ENCODE measurements at regions not wholly inside any gene's neighbourhood (a gene's known extent, or its start where the extent isn't known, plus 50 kb on each side); places are given as distances from the start of the nearest gene placed in this dataset.

- TF ChIP-seq SP1 (CRISPR knock-in tag; conservative IDR thresholded peaks at IDR 0.05) (no peak), HMGXB4 (CRISPR knock-in tag; IDR thresholded peaks at IDR 0.05) (no peak), E2F4 (CRISPR knock-in tag; IDR thresholded peaks at IDR 0.05; ENCODE audit: borderline replicate concordance, low read depth) (no peak), RORB (CRISPR knock-in tag; IDR thresholded peaks at IDR 0.05) (no peak), USF2 (CRISPR knock-in tag; IDR thresholded peaks at IDR 0.05) (no peak)
Observed at GRCh38 chr2:107548216-107548615, 278.5 kb upstream of the RGPD4 start (continued).

- H3K4me3 Mint-ChIP-seq: no peak overlapping the region
- CTCF ChIA-PET: no interaction called here
- peaks cover 34% of the 10 kb centered on the region for H3K36me3 Mint-ChIP-seq
- POLR2A ChIA-PET: no interaction called here
- ATAC-seq (no peak), DNase-seq (ENCODE audit: low spot score) (no peak)
- peaks cover 22% of the 10 kb centered on the region for H3K27me3 Mint-ChIP-seq (ENCODE audit: low read depth)
- H3K27ac Mint-ChIP-seq: no peak overlapping the region
- no peaks in the 10 kb centered on the region for H3K4me1 Mint-ChIP-seq
- H3K9me3 Mint-ChIP-seq: peaks cover 47% of the 10 kb centered on the region
- TF ChIP-seq ZNF532 (CRISPR knock-in tag; IDR thresholded peaks at IDR 0.05; ENCODE audit: borderline replicate concordance): no peak
- TF ChIP-seq SMAD3 (CRISPR knock-in tag; IDR thresholded peaks at IDR 0.05; ENCODE audit: borderline replicate concordance): no peak
- no peak for TF ChIP-seq CBFB (CRISPR knock-in tag; IDR thresholded peaks at IDR 0.05; ENCODE audit: low read depth)
- no peak for TF ChIP-seq ZNF219 (CRISPR knock-in tag; IDR thresholded peaks at IDR 0.05; ENCODE audit: borderline replicate concordance)
- TF ChIP-seq TEAD4 (CRISPR knock-in tag; IDR thresholded peaks at IDR 0.05): no peak
- TF ChIP-seq PRDM15 (CRISPR knock-in tag; IDR thresholded peaks at IDR 0.05): no peak
- TF ChIP-seq ZSCAN18 (CRISPR knock-in tag; IDR thresholded peaks at IDR 0.05): no peak
- TF ChIP-seq RELA (CRISPR knock-in tag; IDR thresholded peaks at IDR 0.05; ENCODE audit: borderline replicate concordance): no peak
- no peak for TF ChIP-seq ETV6 (CRISPR knock-in tag; IDR thresholded peaks at IDR 0.05)
- TF ChIP-seq ZNF671 (CRISPR knock-in tag; IDR thresholded peaks at IDR 0.05): no peak
- TF ChIP-seq PREB (CRISPR knock-in tag; IDR thresholded peaks at IDR 0.05; ENCODE audit: borderline replicate concordance): no peak
- TF ChIP-seq SOX15 (CRISPR knock-in tag; IDR thresholded peaks at IDR 0.05): no peak
- no peak for TF ChIP-seq E2F4 (CRISPR knock-in tag; IDR thresholded peaks at IDR 0.05; ENCODE audit: borderline replicate concordance, low read depth)
Observed at GRCh38 chr2:107553046-107553445, 273.6 kb upstream of the RGPD4 start.
